ENCODE measurements at regions not wholly inside any gene's neighbourhood (a gene's known extent, or its start where the extent isn't known, plus 50 kb on each side); places are given as distances from the start of the nearest gene placed in this dataset.
A peak's percentile ranks its signal among the peaks of the same experiment; 100 is the strongest.

- POLR2A ChIA-PET, result no interaction called here
Measured at GRCh38 chr10:127679642-127680255, 57.2 kb upstream of the FOXI2 start.

More at GRCh38 chr10:127679642-127680255, 57.2 kb upstream of the FOXI2 start:
- Histone ChIP-seq H3K4me2 (ENCODE audit: low read length) (no peak overlapping the region), H3K9me2 (ENCODE audit: insufficient read depth) (no peaks in the 10 kb centered on the region), H3K36me3 (ENCODE audit: control insufficient read depth in 1 of 2, insufficient read depth in 2 of 2, low read length in 2 of 2) (no peaks in the 10 kb centered on the region), H3K9me3 (ENCODE audit: control insufficient read depth in 1 of 2, insufficient read depth in 1 of 2, low read depth in 1 of 2, low read length in 2 of 2) (no peaks in the 10 kb centered on the region), H3K9ac (ENCODE audit: low read length) (no peak overlapping the region), H3K27ac (ENCODE audit: low read depth, low read length) (no peak overlapping the region), H3K79me2 (ENCODE audit: insufficient read depth, low read length) (no peaks in the 10 kb centered on the region), H4K20me1 (ENCODE audit: insufficient read depth) (no peaks in the 10 kb centered on the region), H2AFZ (ENCODE audit: low read depth, low read length, poor library complexity, severe bottlenecking) (no peak overlapping the region), H3K4me3 (replicated peaks in 1 of 2; ENCODE audit: low read depth in 1 of 2, low read length in 2 of 2) (no peak overlapping the region), H3K27me3 (ENCODE audit: insufficient read depth, low read length) (peaks cover 38% of the 10 kb centered on the region), H3K4me1 (ENCODE audit: control insufficient read depth in 1 of 2, insufficient read depth in 2 of 2, low read length in 2 of 2) (no peaks in the 10 kb centered on the region)
- BruUV-seq (replicated peaks), result no TSS peak
- DNase-seq (ENCODE audit: low read depth, low spot score) (peak; percentile 12), ATAC-seq (peak; percentile 77)
- intact Hi-C loops (cut with micrococcal nuclease), result loop anchor here (1.0 kb wide), 1 partner anchor 175 kb away; no protein-coding TSS in a partner anchor
- CTCF ChIA-PET, result interaction anchor here (1.0 to 2.8 kb wide), 6 partner anchors 13 to 389 kb away, joined by 3 to 19 read pairs (median 6); no protein-coding TSS in a partner anchor
- peak; percentile 57 for TF ChIP-seq RAD21 (IDR thresholded peaks at IDR 0.05; ENCODE audit: low read depth)
- TF ChIP-seq, protein P1, sequence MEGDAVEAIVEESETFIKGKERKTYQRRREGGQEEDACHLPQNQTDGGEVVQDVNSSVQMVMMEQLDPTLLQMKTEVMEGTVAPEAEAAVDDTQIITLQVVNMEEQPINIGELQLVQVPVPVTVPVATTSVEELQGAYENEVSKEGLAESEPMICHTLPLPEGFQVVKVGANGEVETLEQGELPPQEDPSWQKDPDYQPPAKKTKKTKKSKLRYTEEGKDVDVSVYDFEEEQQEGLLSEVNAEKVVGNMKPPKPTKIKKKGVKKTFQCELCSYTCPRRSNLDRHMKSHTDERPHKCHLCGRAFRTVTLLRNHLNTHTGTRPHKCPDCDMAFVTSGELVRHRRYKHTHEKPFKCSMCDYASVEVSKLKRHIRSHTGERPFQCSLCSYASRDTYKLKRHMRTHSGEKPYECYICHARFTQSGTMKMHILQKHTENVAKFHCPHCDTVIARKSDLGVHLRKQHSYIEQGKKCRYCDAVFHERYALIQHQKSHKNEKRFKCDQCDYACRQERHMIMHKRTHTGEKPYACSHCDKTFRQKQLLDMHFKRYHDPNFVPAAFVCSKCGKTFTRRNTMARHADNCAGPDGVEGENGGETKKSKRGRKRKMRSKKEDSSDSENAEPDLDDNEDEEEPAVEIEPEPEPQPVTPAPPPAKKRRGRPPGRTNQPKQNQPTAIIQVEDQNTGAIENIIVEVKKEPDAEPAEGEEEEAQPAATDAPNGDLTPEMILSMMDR (IDR thresholded peaks at IDR 0.05 in 2 of 3, conservative IDR thresholded peaks at IDR 0.05 in 1 of 3; ENCODE audit: borderline replicate concordance in 1 of 3, insufficient read depth in 1 of 3, low read depth in 2 of 3, low read length in 2 of 3), result peak; percentile 27 to 74 (median 71); a peak in 5 of 6 replicates
- no peak for TF ChIP-seq ZBTB33 (IDR thresholded peaks at IDR 0.05; ENCODE audit: extremely low read depth, insufficient replicate concordance, low read length)
- RAD21 ChIA-PET (ENCODE audit: low non-redundant PET in 1 of 2, low total read pairs in 2 of 2, uncharacterized antibody in 2 of 2, unreplicated experiment in 2 of 2), result interaction anchor here (1.2 to 1.8 kb wide), 2 partner anchors 174 kb away, joined by 6 read pairs; no protein-coding TSS in a partner anchor
